ENCODE measurements at regions not wholly inside any gene's neighbourhood (a gene's known extent, or its start where the extent isn't known, plus 50 kb on each side); places are given as distances from the start of the nearest gene placed in this dataset.

GRCh38 chr20:56698297-56698696, 69.2 kb downstream of the TFAP2C start:
- no peaks in the 10 kb centered on the region for H3K4me1 ChIP-seq (ENCODE audit: insufficient read depth)
- H3K4me2 ChIP-seq: no peak overlapping the region
- no peak for DNase-seq (ENCODE audit: low spot score)
- H3K4me3 ChIP-seq: no peak overlapping the region
- no peaks in the 10 kb centered on the region for H4K20me1 ChIP-seq (ENCODE audit: insufficient read depth, poor library complexity, severe bottlenecking)
- TF ChIP-seq CTCF (IDR thresholded peaks at IDR 0.05; ENCODE audit: poor library complexity) (no peak), EZH2 (IDR thresholded peaks at IDR 0.05; ENCODE audit: borderline replicate concordance) (no peak), EZH2phosphoT487 (IDR thresholded peaks at IDR 0.05; ENCODE audit: low read depth, severe bottlenecking, unreplicated experiment) (no peak)
- H3K79me2 ChIP-seq: no peaks in the 10 kb centered on the region
- H3K36me3 ChIP-seq (replicated peaks; ENCODE audit: insufficient read depth, low read depth): no peaks in the 10 kb centered on the region
- H3K9me2 ChIP-seq (replicated peaks; ENCODE audit: insufficient read depth): no peaks in the 10 kb centered on the region
- H3K27ac ChIP-seq: no peak overlapping the region
- no peaks in the 10 kb centered on the region for H3K27me3 ChIP-seq
- no peak overlapping the region for H2AFZ ChIP-seq
- H3K9me3 ChIP-seq (ENCODE audit: low read depth): no peaks in the 10 kb centered on the region
- WGBS (ENCODE audit: low lambda C conversion rate, missing lambda C conversion rate): 82% methylated on average over 3 of the region's 3 CpGs

GRCh38 chr20:56698749-56699148, 69.6 kb downstream of the TFAP2C start:
- Histone ChIP-seq H3K4me1 (ENCODE audit: insufficient read depth) (no peaks in the 10 kb centered on the region), H3K27me3 (no peaks in the 10 kb centered on the region), H4K20me1 (ENCODE audit: insufficient read depth, poor library complexity, severe bottlenecking) (no peaks in the 10 kb centered on the region), H3K9me2 (replicated peaks; ENCODE audit: insufficient read depth) (no peaks in the 10 kb centered on the region), H3K9me3 (ENCODE audit: low read depth) (no peaks in the 10 kb centered on the region), H3K4me3 (no peak overlapping the region), H3K36me3 (replicated peaks; ENCODE audit: insufficient read depth, low read depth) (no peaks in the 10 kb centered on the region), H3K79me2 (no peaks in the 10 kb centered on the region), H2AFZ (no peak overlapping the region), H3K4me2 (no peak overlapping the region), H3K27ac (no peak overlapping the region)
- TF ChIP-seq CTCF (IDR thresholded peaks at IDR 0.05; ENCODE audit: poor library complexity): no peak
- DNase-seq (ENCODE audit: low spot score): no peak
- WGBS (ENCODE audit: low lambda C conversion rate, missing lambda C conversion rate): 65% methylated on average over 7 of the region's 7 CpGs

- Histone ChIP-seq H4K20me1 (ENCODE audit: insufficient read depth, poor library complexity, severe bottlenecking) (no peaks in the 10 kb centered on the region), H3K4me3 (no peak overlapping the region), H3K4me2 (no peak overlapping the region), H3K79me2 (no peaks in the 10 kb centered on the region), H3K9me3 (ENCODE audit: low read depth) (no peaks in the 10 kb centered on the region), H3K27me3 (no peaks in the 10 kb centered on the region), H3K9me2 (replicated peaks; ENCODE audit: insufficient read depth) (no peaks in the 10 kb centered on the region), H3K4me1 (ENCODE audit: insufficient read depth) (no peaks in the 10 kb centered on the region), H3K36me3 (replicated peaks; ENCODE audit: insufficient read depth, low read depth) (no peaks in the 10 kb centered on the region), H3K27ac (no peak overlapping the region), H2AFZ (no peak overlapping the region)
- WGBS (ENCODE audit: low lambda C conversion rate, missing lambda C conversion rate): 92% methylated on average over 20 of the region's 21 CpGs
- TF ChIP-seq EZH2 (IDR thresholded peaks at IDR 0.05; ENCODE audit: borderline replicate concordance) (no peak), EZH2phosphoT487 (IDR thresholded peaks at IDR 0.05; ENCODE audit: low read depth, severe bottlenecking, unreplicated experiment) (no peak), CTCF (IDR thresholded peaks at IDR 0.05; ENCODE audit: poor library complexity) (no peak)
- DNase-seq (ENCODE audit: low spot score): no peak
Measured at GRCh38 chr20:56702931-56703840, 74.1 kb downstream of the TFAP2C start.
